Inflammatory macrophage treated with lipopolysaccharide for 4 hours (primary cell): ENCODE measurements at regions not wholly inside any gene's neighbourhood (a gene's known extent, or its start where the extent isn't known, plus 50 kb on each side); places are given as distances from the start of the nearest gene placed in this dataset.
A peak's percentile ranks its signal among the peaks of the same experiment; 100 is the strongest.

Experiments used
- DNase-seq: peaks from one replicate; pipeline ENCODE4 v3.0.0-alpha.2; 2020

DNA sequence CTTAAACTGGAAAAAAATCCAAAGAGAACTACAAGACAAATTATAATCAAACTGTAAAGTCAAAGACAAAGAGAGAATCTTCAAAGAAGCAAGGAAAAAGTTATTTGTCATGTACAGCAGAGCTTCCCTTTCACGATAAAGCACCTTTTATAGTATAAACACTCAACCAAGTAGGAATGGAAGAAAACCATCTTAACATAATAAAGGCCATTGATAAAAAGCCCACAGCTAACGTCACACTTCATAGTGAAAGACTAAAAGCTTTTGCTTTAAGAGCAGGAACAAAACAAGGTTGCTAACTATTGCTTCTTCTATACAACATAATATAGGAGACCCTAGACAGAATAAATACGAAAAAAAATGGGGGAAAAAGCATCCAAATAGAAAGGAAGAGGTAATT is 595.7 kb upstream of the POU3F4 start:
- DNase-seq: no peak

DNA sequence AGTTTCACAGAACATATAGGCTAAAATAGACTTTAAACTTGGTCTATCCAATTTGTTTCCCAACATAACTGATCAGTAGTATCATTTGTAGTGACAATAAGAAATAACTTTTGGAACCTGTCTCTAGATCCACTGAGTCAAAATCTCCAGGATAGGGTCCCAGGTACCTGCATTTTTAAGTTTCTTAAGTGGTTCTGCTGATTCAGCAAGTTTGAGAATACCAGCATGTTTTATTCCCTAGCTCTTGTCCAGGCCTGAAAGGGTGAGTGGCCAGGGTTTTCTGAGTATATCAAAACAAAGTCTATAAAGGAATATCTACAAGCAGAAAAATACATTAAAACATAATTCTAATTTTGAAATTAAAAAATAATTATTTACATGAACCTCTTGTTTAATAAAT is 573.1 kb upstream of the POU3F4 start:
- DNase-seq: no peak

DNA sequence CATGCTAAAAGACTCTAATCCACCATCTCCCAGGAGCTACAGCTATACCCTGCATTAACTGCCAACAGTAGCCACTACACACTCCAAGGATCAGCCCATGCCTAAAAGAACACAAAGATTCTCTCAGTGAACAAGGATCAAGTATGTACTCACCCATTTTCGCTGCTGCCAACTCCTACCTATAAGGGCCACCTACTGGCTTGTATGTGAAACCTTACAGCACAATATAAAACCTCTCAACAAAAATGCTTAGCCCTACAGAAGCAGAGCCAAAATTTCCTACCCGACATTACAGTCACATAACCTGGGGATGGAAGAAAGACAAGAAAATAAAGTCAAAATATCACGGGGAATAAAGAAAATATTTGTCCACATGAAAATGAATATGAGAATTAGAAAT is 562.8 kb upstream of the POU3F4 start:
- no peak for DNase-seq

DNA sequence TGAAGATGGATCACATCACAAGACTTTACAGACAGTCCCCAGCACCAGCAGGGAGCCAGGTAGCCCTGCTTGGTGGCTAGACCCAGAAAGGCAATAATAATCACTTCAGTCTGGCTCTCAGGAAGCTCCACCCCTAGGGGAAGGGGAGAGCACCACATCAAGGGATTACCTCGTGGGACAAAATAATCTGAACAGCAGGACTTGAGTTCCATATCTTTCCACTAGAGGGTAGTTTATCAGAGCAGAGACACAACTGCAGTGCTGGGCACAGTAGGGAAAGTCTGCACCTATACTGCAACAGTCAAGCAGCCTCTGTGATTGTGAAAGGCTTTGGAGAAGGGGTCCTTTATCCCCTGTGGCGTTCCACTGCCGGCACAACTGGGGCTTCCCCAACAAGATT is 547.0 kb upstream of the POU3F4 start:
- no peak for DNase-seq

DNA sequence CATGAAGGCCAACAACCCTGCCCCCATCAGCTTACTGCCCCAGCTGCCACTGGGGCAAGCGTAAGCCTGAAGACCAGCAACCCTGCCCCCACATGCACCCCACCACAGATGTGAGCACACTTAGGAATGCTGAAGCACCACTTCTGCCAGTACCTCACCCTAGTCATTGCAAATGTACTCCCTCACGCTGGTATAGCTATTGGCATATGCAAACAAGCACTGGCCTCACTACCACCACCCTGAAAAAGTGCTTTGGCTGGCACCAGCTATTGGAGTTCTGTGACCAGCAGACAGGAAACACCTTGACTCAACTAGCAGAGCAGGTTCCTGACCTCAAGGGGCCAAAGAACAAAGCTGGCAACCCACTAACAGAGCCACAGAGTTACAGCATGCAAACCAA is 534.4 kb upstream of the POU3F4 start:
- no peak for DNase-seq

DNA sequence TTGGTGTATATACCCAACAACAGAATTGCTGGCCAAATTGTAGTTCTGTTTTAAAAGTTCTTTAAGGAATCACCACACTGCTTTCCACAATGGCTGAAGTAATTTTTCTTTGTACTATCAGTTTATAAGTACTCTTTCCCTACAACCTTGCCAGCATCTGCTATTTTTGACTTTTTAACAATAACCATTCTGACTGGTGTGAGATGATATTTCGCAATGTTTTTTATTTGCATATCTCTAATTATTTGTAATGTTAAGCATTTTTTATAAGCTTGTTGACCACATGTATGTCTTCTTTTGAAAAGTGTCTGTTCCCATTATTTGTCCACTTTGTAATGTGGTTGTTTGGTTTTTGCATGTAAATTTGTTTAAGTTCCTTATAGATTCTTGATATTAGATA is 509.9 kb upstream of the POU3F4 start:
- DNase-seq: no peak

DNA sequence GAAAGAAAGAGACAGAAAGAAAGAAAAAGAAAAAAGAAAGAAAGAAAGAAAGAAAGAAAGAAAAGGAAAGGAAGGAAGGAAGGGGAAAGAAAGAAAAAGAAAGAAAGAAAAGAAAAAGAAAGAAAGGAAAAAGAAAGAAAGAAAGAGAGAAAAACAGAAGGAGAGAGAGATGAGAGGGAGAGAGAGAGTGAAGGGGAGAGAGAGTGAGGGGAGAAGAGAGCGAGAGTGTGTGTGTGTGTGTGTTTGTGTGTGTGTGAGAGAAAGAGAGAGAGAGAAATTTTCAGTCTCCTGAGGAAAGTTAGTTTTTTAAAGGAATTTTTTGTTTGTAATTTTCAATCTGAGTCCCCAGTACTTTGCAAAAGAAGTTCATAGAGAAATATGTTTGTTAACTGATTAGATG is 504.1 kb upstream of the POU3F4 start:
- DNase-seq: no peak

DNA sequence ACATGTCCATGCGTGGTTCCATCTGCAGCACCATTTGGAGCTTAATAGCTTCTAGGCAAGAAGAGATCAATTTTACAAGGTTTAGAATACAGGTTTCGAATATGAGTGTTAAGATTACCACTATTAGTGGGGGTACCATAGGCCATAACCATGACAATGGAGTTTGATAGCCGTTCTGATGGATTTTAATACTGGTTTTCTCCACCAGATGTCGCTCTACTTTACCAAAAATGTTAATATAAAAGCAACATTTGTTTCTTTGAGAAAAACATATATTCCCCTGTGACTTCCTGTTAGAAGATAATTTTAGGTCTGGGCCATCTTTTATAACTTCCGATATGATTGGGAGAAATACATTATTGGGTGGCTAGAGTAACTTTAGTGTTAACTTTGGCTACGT is 499.7 kb upstream of the POU3F4 start:
- DNase-seq: peak; percentile 0

DNA sequence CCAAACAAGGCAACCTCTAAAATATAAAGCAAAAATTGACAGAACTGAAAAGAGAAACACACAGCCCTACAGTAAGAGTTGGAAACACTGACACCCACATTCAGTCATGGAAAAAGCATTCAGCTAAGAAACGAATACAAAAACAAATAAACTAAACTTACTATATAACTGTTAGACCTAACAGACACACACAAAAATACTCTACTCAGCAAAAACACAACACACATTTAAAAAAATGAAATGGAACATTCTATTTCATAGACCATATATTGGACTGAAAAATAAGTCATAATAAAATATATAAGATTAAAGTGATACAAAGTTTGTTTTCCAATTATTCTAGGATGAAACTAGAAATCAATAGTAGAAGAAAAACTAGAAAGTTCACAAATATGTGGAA is 488.8 kb upstream of the POU3F4 start:
- no peak for DNase-seq

DNA sequence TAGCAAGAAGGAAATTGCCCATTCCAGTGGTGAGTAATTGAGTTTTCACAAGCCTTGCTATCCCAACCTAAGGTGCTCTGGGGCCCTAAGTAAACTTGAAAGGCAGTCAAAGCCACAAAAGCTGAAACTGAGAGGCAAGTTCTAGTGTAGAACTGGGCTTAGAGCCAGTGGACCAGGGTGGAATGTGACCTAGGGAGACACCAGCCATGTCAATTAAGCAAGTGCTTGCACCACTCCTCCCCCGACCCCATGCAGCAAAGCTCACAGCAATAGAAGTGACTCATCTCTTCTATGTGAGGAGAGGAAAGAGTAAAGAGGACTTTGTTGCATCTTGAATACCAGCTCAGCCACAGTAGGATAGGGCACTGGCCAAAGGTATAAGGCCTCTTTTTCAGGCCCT is 486.1 kb upstream of the POU3F4 start:
- DNase-seq: no peak
